SW480 (cell line): ENCODE measurements at regions not wholly inside any gene's neighbourhood (a gene's known extent, or its start where the extent isn't known, plus 50 kb on each side); places are given as distances from the start of the nearest gene placed in this dataset.
"Not testable (repeated sequence)": the region's sequence is repeated elsewhere in the genome, so short reads cannot be mapped to it uniquely, and the experiment has no call there.

ENCODE experiments used
- DNase-seq: peaks from one replicate; pipeline ENCODE4 v3.0.0-alpha.2; 2016; ENCODE audit warnings: low spot score

GRCh38 chr4:181006499-181007260, 1236.5 kb upstream of the TENM3 start:
- DNase-seq, result no peak

- DNase-seq, result no peak
Observed at GRCh38 chr4:181007751-181008150, 1235.5 kb upstream of the TENM3 start.

GRCh38 chr4:181008164-181008563, 1235.0 kb upstream of the TENM3 start:
- DNase-seq, result no peak

- no peak for DNase-seq
Observed at GRCh38 chr4:181013162-181013561, 1230.0 kb upstream of the TENM3 start.

- no peak for DNase-seq
Observed at GRCh38 chr4:181017038-181017437, 1226.2 kb upstream of the TENM3 start.

GRCh38 chr4:181018472-181018871, 1224.7 kb upstream of the TENM3 start:
- no peak for DNase-seq

GRCh38 chr4:181018913-181019312, 1224.3 kb upstream of the TENM3 start:
- DNase-seq, result no peak

GRCh38 chr4:181020456-181020855, 1222.7 kb upstream of the TENM3 start:
- DNase-seq, result no peak

GRCh38 chr4:181021213-181021612, 1222.0 kb upstream of the TENM3 start:
- DNase-seq, result no peak

- not testable (repeated sequence) for DNase-seq
Observed at GRCh38 chr4:181030135-181030921, 1212.9 kb upstream of the TENM3 start.

- no peak for DNase-seq
Observed at GRCh38 chr4:181030961-181031360, 1212.2 kb upstream of the TENM3 start.

- no peak for DNase-seq
Observed at GRCh38 chr4:181043486-181043885, 1199.7 kb upstream of the TENM3 start.

- DNase-seq, result no peak
Observed at GRCh38 chr4:181046809-181047208, 1196.4 kb upstream of the TENM3 start.

- no peak for DNase-seq
Observed at GRCh38 chr4:181051931-181052330, 1191.3 kb upstream of the TENM3 start.

GRCh38 chr4:181061787-181062186, 1181.4 kb upstream of the TENM3 start:
- no peak for DNase-seq

- no peak for DNase-seq
Observed at GRCh38 chr4:181063212-181063611, 1180.0 kb upstream of the TENM3 start.

GRCh38 chr4:181077341-181077740, 1165.9 kb upstream of the TENM3 start:
- no peak for DNase-seq

GRCh38 chr4:181078196-181078595, 1165.0 kb upstream of the TENM3 start:
- no peak for DNase-seq

- no peak for DNase-seq
Observed at GRCh38 chr4:181083757-181084361, 1159.3 kb upstream of the TENM3 start.

GRCh38 chr4:181085557-181085956, 1157.6 kb upstream of the TENM3 start:
- DNase-seq, result no peak

GRCh38 chr4:181105487-181105886, 1137.7 kb upstream of the TENM3 start:
- no peak for DNase-seq

- DNase-seq, result no peak
Observed at GRCh38 chr4:181106398-181106797, 1136.8 kb upstream of the TENM3 start.

- no peak for DNase-seq
Observed at GRCh38 chr4:181108237-181108636, 1135.0 kb upstream of the TENM3 start.
